Nephron progenitor cell (in vitro differentiated cells): ENCODE measurements at regions not wholly inside any gene's neighbourhood (a gene's known extent, or its start where the extent isn't known, plus 50 kb on each side); places are given as distances from the start of the nearest gene placed in this dataset.

Source experiments
- DNase-seq: peaks from one replicate; pipeline ENCODE4 v3.0.0; 2021
- H3K27ac Mint-ChIP-seq: 2 replicates; pipeline ENCODE4 v1.8.0; 2021; ENCODE audit warnings: mild to moderate bottlenecking, moderate library complexity, mixed read lengths
- H3K27me3 Mint-ChIP-seq: 2 replicates; pipeline ENCODE4 v1.8.0; 2021; ENCODE audit warnings: mild to moderate bottlenecking, low read depth, mixed read lengths; ENCODE audit not compliant: poor library complexity
- H3K36me3 Mint-ChIP-seq: 2 replicates; pipeline ENCODE4 v1.8.0; 2021; ENCODE audit warnings: low read depth, mixed read lengths
- H3K4me1 Mint-ChIP-seq: 2 replicates; pipeline ENCODE4 v1.8.0; 2021; ENCODE audit warnings: mixed read lengths
- H3K4me3 Mint-ChIP-seq: 2 replicates; pipeline ENCODE4 v1.8.0; 2021; ENCODE audit warnings: mild to moderate bottlenecking, moderate library complexity, mixed read lengths
- H3K9me3 Mint-ChIP-seq: 2 replicates; pipeline ENCODE4 v1.8.0; 2021; ENCODE audit warnings: mild to moderate bottlenecking, moderate library complexity, mixed read lengths
- TF ChIP-seq, protein P1 (sequence below): fragments of 200-600 bp; sonication (generic); IDR thresholded peaks from 2 replicates; pipeline ENCODE4 v1.5.0; 2021; ENCODE audit warnings: antibody characterized with exemption

GRCh38 chr18:1928711-1929110 lies 642.6 kb downstream of the METTL4 start:
- Mint-ChIP-seq H3K27me3 (no peaks in the 10 kb centered on the region), H3K27ac (no peak overlapping the region), H3K4me3 (no peak overlapping the region), H3K36me3 (peaks cover 4% of the 10 kb centered on the region), H3K9me3 (peaks cover 7% of the 10 kb centered on the region), H3K4me1 (no peaks in the 10 kb centered on the region)
- TF ChIP-seq, protein P1, sequence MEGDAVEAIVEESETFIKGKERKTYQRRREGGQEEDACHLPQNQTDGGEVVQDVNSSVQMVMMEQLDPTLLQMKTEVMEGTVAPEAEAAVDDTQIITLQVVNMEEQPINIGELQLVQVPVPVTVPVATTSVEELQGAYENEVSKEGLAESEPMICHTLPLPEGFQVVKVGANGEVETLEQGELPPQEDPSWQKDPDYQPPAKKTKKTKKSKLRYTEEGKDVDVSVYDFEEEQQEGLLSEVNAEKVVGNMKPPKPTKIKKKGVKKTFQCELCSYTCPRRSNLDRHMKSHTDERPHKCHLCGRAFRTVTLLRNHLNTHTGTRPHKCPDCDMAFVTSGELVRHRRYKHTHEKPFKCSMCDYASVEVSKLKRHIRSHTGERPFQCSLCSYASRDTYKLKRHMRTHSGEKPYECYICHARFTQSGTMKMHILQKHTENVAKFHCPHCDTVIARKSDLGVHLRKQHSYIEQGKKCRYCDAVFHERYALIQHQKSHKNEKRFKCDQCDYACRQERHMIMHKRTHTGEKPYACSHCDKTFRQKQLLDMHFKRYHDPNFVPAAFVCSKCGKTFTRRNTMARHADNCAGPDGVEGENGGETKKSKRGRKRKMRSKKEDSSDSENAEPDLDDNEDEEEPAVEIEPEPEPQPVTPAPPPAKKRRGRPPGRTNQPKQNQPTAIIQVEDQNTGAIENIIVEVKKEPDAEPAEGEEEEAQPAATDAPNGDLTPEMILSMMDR: no peak
- no peak for DNase-seq

GRCh38 chr18:1929720-1930119 lies 641.6 kb downstream of the METTL4 start:
- H3K9me3 Mint-ChIP-seq: peaks cover 7% of the 10 kb centered on the region
- H3K36me3 Mint-ChIP-seq: peaks cover 4% of the 10 kb centered on the region
- H3K27ac Mint-ChIP-seq: no peak overlapping the region
- H3K4me1 Mint-ChIP-seq: no peaks in the 10 kb centered on the region
- no peaks in the 10 kb centered on the region for H3K27me3 Mint-ChIP-seq
- H3K4me3 Mint-ChIP-seq: no peak overlapping the region
- TF ChIP-seq, protein P1: no peak
- no peak for DNase-seq

DNA sequence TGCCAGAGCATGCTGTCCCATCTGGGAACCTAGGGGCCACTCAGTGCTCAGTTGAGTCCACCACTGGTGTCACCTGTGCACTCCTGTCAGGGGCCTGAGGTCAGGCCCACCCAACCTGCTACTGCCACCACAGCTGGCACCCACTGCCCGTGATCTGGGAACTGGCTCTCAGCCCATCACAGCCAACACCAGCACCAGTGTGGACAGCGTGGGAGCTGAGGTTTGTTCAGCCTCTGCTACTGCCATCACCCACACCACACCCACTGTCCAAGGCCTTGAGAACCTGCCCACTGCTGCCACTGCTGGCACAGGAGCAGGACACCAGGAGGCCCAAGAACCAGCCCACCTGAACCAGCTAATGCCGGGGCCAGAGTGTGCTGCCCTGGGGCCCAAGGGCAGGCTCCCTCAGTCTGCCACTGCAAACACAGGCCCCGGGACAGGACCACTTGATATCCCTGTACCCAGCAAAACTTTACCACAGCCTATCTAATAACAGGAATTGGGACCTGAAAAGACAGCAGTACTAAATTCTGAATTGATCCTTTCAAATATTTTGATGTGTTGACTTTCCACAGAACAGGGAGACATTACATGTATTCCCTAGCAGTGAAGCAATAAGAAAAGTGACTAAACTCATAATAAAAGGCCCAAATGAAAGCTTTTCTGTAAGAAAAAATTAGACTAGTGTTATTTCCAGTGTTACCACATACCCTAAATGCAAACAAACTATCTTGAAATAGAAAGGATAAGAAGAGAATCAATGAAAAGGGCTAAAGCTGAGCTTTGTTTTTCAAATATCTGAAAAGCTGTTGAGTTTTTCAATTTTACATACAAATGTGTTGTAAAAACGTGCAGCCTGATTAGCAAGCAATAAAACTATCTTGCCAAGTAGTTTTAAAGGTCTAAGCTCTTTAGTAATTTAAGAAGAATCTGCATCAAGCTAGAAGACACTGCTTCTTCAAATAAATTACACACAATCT lies 640.7 kb downstream of the METTL4 start:
- TF ChIP-seq, protein P1: no peak
- H3K9me3 Mint-ChIP-seq: peaks cover 7% of the 10 kb centered on the region
- H3K4me3 Mint-ChIP-seq: no peak overlapping the region

DNA sequence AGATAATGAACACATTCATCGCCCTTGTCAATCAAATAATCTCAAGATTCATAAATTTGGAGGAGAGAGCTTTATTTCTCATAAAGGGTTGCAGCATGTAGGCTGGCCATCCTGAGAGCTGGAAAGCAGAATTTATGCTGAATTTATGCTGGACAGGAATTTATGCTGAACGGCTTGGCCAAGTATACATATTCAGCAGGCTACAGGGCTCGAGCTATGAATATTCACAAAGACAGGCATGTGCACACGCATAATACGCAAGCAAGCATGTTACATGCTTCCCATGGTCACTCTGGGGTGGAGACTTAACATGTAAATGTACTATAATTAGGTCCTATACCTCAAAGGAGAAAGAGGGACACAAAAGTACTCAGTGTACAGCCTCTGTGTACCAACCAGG lies 618.8 kb downstream of the METTL4 start:
- DNase-seq: no peak
- Mint-ChIP-seq H3K9me3 (peaks cover 7% of the 10 kb centered on the region), H3K4me3 (no peak overlapping the region), H3K36me3 (no peaks in the 10 kb centered on the region), H3K27me3 (peaks cover 4% of the 10 kb centered on the region), H3K27ac (no peak overlapping the region), H3K4me1 (no peaks in the 10 kb centered on the region)
- TF ChIP-seq, protein P1: no peak

More for the DNA sequence above, 640.7 kb downstream of the METTL4 start:
- no peak for DNase-seq
- Mint-ChIP-seq H3K27me3 (no peaks in the 10 kb centered on the region), H3K4me1 (no peaks in the 10 kb centered on the region), H3K27ac (no peak overlapping the region), H3K36me3 (peaks cover 4% of the 10 kb centered on the region)

DNA sequence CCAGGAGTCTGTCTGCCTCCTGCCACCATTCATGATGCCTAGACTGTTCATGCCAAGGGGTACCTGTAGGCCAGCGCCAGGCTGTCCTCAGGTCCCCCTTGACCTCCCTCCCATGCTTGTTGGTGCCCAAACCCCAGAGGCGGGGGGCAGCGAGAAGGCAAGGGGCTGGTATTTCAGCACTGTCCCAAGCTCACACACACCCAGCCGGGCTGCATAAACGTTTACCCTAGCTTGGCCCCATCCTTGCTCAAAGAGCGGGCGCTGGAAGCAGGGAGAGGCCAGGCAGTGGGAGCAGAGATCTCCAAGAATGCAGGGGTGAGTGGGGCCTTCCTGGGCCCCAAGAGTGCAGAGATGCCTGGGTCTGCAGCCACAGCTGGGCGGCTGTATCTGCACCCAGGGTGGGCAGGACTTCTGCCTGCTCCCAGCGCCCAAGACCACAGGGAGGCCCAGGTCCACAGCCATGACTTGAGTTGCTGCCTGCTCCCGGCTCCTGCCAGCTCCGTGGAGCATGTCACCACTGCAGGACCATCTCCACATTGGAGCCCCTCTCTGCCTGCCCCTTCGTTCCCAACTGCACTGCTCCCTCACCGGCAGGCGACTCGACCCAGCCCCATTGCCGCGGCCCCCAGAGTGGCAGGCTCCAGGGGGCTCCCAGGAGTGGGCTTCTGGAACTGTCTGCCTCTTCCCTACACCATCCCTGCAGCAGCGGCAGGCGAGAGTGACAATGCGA lies 616.6 kb downstream of the METTL4 start:
- Mint-ChIP-seq H3K27ac (no peak overlapping the region), H3K27me3 (peaks cover 4% of the 10 kb centered on the region), H3K4me3 (no peak overlapping the region)

More for the DNA sequence above, 616.6 kb downstream of the METTL4 start:
- no peak for DNase-seq
- TF ChIP-seq, protein P1: no peak
- H3K36me3 Mint-ChIP-seq: no peaks in the 10 kb centered on the region
- H3K9me3 Mint-ChIP-seq: peaks cover 7% of the 10 kb centered on the region
- no peaks in the 10 kb centered on the region for H3K4me1 Mint-ChIP-seq
